ENCODE measurements at regions not wholly inside any gene's neighbourhood (a gene's known extent, or its start where the extent isn't known, plus 50 kb on each side); places are given as distances from the start of the nearest gene placed in this dataset.
"Not testable (repeated sequence)": the region's sequence is repeated elsewhere in the genome, so short reads cannot be mapped to it uniquely, and the experiment has no call there.

GRCh38 chr3:153752405-153753027 lies 368.7 kb upstream of the ARHGEF26 start:
- DNase-seq (ENCODE audit: low spot score), result no peak

DNA sequence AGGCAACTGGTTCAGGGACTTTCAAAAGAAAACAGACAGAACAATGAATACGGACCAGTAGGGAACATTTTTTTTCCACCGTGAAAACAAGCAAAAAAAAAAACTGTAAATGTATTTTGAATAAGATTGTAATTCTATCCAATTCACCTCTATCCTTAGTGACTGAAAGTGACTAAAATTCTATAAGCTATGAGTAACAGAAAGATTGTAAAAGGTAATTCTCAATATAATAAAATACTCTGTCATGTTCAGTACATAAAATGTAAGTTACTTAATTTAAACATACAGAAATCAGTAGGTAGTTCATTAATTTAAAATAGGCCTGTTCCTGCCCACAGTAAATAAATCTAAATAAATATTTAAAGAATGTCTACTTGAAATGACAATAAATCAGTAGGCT lies 368.2 kb upstream of the ARHGEF26 start:
- DNase-seq (ENCODE audit: low spot score), result no peak

DNA sequence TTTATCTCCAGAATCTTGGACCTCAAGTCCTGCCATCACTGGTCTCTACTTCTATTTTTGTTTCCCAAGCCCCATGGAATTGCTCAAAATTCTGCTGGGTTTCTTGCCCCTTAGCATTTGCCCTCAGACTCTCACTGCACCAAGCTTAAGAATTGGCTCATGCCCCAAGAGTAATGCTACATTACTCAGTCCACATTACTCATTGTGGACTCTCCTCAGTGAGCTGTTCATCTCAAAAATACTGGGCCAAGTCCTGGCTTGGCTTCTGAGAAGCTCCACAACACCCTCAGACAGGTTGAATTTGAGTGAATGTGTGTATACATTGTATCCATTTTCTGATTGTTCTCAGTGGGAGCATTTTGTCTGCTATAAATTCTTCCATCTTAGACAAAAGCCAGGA lies 364.4 kb upstream of the ARHGEF26 start:
- DNase-seq (ENCODE audit: low spot score), result peak; percentile 62

GRCh38 chr3:153757839-153758238 lies 363.4 kb upstream of the ARHGEF26 start:
- peak; percentile 28 for DNase-seq (ENCODE audit: low spot score)

GRCh38 chr3:153760948-153761347 lies 360.2 kb upstream of the ARHGEF26 start:
- DNase-seq (ENCODE audit: low spot score), result no peak

DNA sequence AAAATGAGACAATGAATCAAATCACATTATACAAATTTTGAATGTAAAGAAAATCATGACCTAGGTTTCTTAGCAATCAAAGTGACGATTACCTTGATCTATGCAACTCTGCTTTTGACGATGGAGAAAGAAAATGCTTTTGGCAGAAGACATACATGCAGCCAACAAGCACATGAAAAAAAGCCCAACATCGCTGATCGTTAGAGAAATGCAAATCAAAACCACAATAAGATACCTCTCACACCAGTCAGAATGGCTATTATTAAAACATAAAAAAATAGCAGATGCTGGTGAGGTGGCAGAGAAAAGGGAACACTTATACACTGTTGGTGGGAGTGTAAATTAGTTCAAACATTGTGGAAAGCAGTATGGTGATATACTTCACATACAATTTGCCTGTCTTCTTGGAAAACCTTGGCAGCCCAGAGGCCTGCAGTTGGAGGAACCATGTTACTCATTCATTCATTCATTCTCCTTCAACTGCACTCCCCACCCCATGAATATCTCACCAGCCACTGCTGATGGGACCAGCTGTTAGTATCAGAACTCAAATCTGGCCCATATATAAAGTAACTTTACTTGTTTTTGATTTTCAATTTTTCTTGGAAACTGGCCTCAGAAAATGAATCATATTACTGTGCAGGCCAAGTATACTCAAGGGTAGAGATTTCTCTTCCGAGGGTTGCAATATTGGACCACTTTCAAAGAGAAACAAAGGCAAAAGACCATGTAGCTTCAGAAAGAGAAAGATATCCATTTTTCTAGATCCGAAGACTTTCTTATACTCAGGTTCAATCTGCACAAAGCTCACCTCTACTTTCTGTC lies 358.6 kb upstream of the ARHGEF26 start:
- DNase-seq (ENCODE audit: low spot score), result no peak

GRCh38 chr3:153767601-153768560 lies 353.3 kb upstream of the ARHGEF26 start:
- no peak for DNase-seq (ENCODE audit: low spot score)

DNA sequence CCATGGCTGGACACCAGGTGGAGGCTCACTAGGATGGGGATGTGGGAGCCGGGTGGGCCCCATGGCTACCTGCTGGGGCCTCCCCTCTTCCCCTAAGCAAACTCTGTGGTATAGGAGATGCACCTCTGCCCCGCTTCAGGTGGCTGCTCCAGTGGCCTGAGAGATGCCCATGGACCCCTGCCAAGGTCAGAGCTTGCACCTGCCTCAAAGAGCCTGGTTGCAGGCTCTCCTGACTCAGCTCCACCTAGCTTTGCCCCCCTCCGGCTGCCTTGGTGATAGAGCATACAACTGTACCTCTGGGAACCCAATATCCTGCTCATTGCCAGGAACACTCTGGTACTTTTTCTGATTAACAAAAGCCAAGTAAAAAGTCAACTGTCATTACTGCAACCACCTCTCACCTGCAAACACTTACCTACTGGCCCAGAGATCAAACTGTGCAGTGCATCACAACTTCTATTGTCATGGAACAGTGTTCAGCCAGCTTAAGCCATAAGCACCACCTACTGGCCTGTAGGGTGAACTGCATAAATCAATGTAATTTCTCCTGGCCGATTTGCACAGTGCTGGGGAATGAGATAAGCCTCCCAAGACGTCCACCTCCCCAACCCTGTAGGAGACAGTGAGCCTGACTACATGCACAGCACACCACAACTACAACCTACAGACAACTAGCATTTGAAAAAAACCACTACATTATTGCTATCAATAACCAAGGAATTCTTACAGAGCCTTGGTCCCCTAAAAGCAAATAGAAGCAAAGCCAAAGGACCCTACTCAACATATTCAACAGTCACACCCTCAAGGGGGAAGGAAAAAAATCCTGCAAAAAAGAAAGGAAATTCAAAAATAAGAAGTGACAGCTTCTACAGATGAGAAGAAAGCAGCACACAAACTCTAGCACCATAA lies 352.4 kb upstream of the ARHGEF26 start:
- DNase-seq (ENCODE audit: low spot score), result peak; percentile 70

- DNase-seq (ENCODE audit: low spot score), result no peak
Observed at GRCh38 chr3:153783106-153783505, 338.1 kb upstream of the ARHGEF26 start.

GRCh38 chr3:153783741-153784480 lies 337.3 kb upstream of the ARHGEF26 start:
- no peak for DNase-seq (ENCODE audit: low spot score)

GRCh38 chr3:153785901-153786300 lies 335.3 kb upstream of the ARHGEF26 start:
- DNase-seq (ENCODE audit: low spot score), result no peak

DNA sequence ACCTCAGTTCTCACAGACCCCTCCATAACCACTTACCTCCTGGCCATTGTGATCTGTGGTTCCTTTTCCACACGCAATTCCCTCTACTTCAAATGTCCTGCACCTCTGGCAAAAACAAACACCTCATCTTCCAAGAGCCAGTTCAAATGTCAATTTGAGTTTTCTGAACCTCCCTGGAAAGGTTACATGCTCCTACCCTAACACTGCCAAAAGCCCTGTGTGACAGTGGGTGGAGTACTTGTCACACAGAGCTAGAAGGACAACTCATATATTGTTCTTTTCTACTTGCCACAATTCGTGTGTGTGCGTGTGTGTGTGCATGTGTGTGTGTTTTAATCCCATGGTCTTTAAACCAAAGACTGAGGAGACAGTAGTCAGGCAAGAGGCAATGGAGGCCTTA lies 331.8 kb upstream of the ARHGEF26 start:
- DNase-seq (ENCODE audit: low spot score), result no peak

GRCh38 chr3:153797056-153797455 lies 324.1 kb upstream of the ARHGEF26 start:
- not testable (repeated sequence) for DNase-seq (ENCODE audit: low spot score)

DNA sequence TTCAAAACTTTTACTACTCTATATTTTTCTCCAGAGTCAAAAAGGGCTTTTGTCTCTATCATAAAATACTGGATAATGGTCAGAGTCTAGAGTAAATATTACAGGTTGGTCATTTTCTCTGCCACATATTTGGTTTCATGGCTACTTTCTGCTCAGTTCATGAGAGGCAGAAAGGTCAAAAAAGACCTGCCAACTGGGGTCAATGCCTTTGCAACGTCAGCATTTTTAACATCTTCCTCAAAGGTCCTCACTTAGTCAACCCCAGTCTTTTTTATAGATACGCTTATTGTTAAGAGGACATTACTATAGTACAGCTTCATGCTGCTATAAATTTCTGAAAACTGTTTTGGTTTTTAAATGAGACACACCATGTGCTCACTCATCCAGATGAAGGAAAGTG lies 312.1 kb upstream of the ARHGEF26 start:
- DNase-seq (ENCODE audit: low spot score), result no peak

DNA sequence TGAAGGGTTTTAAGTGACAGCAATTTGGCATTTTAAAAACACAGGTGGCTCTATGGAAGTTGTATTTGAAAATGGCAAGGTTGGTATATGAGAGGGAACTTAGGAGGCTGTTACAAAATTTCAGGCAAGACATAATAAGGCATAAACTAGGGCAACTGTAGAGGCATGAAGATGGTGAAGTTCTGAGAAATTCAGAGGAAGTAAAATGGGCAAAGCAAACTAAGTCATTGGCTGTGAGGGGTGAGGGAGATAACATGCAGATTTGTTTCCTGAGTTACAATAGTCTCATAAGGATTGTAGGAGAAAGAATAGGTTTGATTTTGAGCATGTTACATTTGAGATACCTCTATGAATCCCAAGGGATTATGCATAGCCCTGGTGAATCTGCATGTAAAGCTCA lies 302.9 kb upstream of the ARHGEF26 start:
- no peak for DNase-seq (ENCODE audit: low spot score)

DNA sequence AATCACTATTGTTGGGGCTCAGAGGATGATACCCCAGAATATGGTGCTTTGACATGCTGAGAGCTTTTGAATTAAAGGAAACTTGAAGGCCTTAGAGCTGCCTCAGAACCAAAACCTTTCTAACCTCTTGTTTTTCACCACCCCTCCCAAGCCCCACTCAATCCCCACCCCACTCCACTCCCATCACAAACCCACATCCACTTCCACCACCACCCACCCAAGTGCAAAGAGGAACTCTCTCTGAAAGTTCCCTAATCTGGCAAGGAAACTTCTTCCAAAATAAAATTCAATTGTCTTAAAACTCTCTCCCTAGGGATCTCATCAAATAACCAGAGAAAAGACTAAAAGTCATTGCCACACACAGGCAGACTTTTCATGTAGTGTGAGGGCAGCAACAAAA lies 301.2 kb upstream of the ARHGEF26 start:
- DNase-seq (ENCODE audit: low spot score), result no peak

DNA sequence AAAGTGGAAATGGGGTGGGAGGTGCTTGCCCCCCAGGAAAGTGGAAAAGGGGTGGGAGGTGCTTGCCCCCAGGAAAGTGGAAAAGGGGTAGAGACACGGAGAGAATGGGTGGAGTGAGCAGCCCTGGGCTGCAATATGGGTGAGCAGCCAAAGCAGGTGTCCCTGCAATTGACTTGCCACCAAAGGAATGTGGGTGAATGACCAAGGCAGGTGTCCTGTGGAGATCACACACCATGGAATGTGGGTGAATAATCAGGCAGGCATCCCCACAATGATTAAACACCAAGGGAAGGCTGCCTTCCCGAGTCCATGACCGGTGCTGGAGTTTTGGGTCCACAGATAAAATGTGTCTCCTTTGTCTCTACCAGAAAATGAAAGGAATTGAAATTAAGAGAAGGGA lies 292.8 kb upstream of the ARHGEF26 start:
- DNase-seq (ENCODE audit: low spot score), result not testable (repeated sequence)

DNA sequence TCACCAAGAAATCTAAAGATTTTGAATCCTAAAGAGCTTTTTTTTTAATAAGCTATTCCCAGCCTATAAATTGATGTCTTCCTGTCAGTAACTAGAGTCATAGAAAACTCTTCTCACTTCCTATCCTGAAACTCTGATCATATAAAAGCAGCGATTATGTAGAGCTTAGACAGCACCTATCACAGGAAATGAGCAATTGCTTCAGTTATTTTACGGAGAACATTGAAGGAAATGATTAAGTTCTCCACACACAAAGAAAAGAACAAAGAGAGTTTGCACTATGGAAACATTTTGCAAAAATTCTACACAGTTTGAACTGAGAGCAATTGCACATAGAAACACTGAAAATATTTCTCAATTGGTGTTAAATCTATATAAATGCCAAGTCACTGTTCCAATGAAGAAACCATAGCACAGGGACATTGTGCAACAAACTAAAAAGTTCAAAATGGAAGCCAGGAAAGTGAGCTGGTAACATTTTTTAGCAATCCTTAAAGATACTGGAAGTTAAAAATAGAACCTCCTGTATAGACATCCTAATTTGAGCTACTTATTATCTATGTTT lies 291.5 kb upstream of the ARHGEF26 start:
- DNase-seq (ENCODE audit: low spot score), result no peak

DNA sequence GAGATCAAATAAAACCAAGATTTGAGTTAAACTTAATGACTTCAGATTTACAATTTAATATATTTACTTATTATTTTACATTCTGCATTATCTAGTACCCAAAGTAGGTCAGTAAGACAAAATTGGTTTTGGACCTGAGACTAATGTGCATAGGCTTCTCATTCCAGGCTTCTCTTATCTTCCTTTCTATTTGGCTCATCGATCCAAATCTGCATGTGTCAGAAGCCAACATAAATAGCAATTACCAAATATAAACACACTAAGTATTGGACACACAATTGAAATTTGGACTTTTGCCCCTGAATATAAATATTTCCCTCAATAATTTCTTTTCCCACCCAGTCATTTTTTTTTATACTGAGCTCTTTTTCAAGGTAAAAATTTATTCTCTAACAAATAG lies 290.6 kb upstream of the ARHGEF26 start:
- no peak for DNase-seq (ENCODE audit: low spot score)

- no peak for DNase-seq (ENCODE audit: low spot score)
Observed at GRCh38 chr3:153835540-153835939, 285.6 kb upstream of the ARHGEF26 start.
